ENCODE measurements at regions not wholly inside any gene's neighbourhood (a gene's known extent, or its start where the extent isn't known, plus 50 kb on each side); places are given as distances from the start of the nearest gene placed in this dataset.

- TF ChIP-seq CTCF (conservative IDR thresholded peaks at IDR 0.05): no peak
- no peak for TF ChIP-seq ZFX (IDR thresholded peaks at IDR 0.05)
Measured at GRCh38 chr3:111480091-111480490, 61.9 kb upstream of the CD96 start.
